HG02981 (cell line): ENCODE measurements at regions not wholly inside any gene's neighbourhood (a gene's known extent, or its start where the extent isn't known, plus 50 kb on each side); places are given as distances from the start of the nearest gene placed in this dataset.
"Not testable (repeated sequence)": the region's sequence is repeated elsewhere in the genome, so short reads cannot be mapped to it uniquely, and the experiment has no call there.

Experiments used
- ATAC-seq: cut with Tn5 transposase; IDR thresholded peaks from one replicate; pipeline ENCODE4 v1.9.1; 2021; ENCODE audit warnings: mild to moderate bottlenecking, moderate library complexity; ENCODE audit not compliant: unreplicated experiment

GRCh38 chr13:111491659-111492058 is 171.2 kb downstream of the TEX29 start:
- ATAC-seq: no peak

DNA sequence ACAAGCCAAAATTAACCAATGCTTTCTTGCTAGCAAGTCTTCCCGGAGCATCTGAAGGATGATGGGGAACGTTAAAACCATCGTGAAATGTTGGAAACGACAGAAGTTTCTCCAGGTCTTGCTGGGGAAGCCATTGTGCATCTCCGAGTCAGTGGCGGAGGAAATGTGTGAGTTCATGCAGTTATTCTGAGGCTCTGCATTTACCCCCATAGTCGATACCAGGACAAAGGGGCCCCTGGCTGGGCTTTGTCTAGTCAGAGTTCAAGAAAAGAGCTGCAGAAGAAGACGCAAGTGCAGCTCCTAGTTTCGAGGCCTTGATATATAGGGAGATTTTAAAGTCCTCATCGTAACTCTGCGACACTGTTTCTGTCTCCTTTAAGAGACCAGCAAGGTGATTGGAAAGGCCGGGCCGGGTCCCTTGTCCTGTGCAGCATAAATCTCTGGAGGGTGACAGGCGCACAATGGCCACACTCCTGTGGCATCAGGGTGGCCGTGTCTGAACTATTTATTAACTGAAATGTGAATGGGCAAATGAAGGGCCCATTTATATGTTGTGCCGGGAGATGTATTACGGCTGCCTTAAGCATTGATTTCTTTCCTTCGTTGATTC is 172.0 kb downstream of the TEX29 start:
- no peak for ATAC-seq

DNA sequence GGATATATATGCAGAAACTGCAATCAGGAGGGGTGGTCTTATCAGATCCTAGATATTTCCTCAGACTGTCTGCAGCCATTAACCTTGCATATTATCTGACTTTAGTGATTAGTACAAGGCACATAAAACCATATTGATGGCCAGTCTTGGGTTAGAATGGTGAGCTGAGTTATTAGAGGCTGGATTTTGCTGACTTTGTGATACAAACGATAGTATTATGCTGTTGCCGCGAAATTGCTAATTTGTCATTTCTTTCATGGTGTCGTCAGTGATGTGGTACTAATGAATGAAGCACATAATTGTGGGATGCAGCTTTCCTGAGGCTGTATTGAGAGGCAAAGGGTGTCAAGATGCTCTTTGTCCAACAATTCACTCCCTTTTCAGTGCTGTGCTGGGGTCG is 172.5 kb downstream of the TEX29 start:
- ATAC-seq: no peak

- ATAC-seq: no peak
Measured at GRCh38 chr13:111493468-111493867, 173.0 kb downstream of the TEX29 start.

- ATAC-seq: no peak
Measured at GRCh38 chr13:111494641-111495040, 174.2 kb downstream of the TEX29 start.

DNA sequence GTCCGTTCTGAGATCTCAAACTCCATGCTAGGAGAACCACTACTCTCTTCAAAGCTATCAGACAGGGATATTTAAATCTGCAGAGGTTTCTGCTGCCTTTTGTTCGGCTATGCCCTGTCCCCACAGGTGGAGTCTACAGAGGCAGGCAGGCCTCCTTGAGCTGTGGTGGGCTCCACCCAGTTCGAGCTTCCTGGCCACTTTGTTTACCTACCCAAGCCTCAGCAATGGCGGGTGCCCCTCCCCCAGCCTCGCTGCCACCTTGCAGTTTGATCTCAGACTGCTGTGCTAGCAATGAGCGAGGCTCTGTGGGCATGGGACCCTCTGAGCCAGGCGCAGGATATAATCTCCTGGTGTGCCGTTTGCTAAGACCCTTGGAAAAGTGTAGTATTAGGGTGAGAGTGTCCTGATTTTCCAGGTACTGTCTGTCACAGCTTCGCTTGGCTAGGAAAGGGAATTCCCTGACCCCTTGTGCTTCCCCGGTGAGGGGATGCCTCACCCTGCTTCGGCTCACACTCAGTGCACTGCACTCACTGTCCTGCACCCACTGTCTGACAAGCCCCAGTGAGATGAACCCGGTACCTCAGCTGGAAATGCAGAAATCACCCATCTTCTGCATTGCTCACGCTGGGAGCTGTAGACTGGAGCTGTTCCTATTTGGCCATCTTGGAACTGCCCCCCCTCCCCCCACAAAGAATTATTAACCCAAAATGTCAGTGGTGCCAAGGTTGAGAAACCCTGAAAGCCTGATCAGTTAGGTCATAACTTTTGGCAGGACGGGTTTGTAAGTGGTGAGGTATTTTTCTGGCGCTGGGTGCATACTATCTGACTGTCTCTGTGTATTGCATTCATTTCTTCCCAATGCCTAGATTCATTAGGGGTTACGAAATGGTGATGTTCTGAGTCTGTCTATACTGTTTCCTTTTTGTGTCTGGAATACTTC is 181.4 kb downstream of the TEX29 start:
- ATAC-seq: not testable (repeated sequence)

DNA sequence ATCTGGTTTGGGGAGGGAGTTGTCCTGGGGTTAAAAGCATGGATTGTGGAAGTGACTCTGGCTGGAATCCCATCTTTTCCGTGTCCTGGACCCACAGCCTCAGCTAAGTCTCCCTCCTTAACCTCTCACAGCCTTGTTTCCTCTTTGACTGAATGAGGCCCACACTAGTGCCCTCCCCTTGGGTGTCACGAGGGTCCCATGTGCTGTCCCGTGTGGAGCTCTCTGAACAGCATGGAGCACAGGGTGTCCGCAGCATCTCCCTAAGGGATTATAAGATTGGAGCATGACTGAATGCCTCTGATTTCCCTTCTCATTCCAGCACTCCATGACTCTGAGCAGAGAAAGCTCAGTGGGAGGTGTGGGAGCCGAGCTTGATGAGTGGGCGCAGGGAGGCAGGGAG is 182.5 kb downstream of the TEX29 start:
- no peak for ATAC-seq

- ATAC-seq: no peak
Measured at GRCh38 chr13:111503376-111503775, 182.9 kb downstream of the TEX29 start.

DNA sequence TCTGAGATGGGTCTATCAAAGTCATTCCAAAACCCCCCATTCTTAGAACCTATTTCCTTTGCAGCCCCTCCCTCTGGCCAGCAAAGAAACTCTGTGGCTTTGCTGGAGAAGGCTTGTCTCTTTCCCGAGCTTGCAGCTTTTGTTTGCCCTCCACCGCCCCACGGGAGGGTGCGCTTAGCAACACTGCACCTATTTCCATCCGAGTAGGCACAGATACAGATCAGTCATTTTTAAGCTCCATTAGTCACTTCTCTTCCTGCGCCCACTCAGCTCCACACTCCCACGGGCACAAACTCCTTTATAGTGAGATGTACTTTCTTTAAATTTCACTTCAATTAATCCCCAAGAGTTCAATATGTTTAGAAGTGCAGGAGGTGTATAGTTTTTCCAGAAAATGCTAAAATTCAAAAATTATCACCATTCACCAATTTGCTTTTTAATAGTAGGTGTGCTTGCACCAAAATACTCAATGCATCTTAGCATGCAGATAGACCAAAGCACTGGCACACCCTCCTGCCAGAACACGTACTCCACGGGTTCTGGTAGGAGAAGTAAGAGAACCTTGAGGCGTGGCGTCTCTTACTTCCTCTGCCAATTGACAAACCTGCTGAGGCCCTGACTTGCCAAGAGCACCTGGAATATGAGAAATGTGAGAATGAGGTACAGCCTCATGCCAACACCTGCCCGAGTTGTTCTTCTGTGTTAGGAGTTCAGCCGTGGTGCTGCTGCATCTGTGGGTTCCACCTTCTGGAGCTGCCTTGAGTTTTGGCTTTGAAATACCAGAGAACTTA is 183.7 kb downstream of the TEX29 start:
- ATAC-seq: no peak

GRCh38 chr13:111505175-111505777 is 184.8 kb downstream of the TEX29 start:
- no peak for ATAC-seq

DNA sequence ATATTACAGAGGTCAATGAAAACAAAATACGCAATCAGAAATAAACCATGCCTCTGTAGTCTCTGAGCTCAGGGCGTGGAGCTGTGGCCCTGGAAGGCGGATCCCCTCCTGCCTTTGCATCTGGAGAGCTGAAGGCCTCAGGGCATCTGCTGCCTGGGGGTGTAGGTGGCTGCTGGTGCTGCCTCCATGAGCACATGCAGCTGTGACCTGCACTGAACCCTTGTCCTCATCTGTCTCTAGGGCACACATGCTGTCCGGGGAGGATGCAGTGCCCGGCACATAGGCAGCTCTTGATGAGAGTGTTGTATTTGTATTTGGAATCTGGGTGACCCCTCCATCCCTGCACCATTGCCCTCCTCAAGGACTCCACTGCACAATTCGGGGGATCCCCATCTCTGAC is 185.7 kb downstream of the TEX29 start:
- ATAC-seq: no peak

GRCh38 chr13:111506621-111507020 is 186.2 kb downstream of the TEX29 start:
- ATAC-seq: no peak

- no peak for ATAC-seq
Measured at GRCh38 chr13:111508164-111508870, 187.9 kb downstream of the TEX29 start.

DNA sequence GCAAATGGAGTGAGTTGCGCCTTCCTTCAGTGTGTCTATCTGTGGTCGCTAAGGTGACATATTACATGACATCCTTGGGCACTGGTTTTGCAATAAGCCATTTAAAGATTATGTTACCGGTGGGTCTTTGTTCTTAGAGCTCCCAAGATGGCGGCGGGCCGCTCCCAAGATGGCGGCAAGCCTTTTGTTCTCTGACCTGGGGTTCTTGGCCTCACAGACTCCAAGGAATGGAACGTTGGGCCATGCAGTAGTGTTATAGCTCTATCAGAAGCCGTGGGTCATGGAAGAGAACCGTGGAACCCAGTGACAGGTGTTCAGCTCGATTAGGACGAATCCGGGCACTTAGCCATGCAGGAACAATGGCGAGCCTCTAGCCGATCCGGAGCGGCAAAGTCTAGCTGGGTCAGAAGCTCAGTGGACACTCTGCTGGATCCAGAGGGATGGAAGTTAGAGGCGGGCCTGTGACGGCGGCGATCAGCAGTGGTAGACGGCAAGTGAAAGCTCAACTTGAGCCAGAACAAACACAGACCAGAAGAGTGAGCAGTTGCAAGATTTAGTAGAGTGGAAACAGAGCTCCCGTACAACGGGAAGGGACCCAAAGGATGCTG is 188.6 kb downstream of the TEX29 start:
- no peak for ATAC-seq

DNA sequence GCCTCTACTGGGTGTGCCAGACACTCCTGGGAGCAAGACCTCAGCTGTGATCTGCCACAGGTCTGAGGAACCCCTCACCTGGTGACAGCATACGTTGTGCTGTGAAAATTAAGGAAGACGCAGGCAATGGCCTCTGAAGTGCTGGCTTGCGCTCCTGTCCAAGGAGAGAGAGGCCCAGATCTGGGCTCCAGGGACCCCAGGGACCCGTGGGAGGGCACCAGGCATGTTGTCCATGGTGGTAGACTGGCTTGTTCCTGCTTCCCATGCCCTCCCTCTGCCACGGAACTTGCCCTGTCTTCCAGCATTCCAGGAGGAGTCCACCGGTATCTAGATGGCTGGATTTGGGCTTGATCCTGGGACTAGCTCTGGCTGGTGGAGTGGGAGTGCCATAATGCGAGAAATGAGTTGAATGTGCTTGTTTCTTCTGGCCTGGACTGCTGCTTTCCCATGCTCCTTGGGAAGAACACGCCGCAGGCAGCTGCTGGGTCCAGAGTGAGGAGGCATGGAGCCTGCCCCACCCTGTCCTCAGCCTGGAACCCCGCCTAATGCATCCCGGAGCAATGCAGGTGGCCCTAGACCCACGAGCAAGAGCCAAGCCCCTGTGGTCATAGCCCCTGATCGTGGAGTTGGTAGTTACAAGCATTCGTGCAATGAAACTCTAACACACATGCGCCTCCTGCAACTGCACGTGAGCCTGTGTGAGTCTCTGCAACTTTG is 190.2 kb downstream of the TEX29 start:
- no peak for ATAC-seq

DNA sequence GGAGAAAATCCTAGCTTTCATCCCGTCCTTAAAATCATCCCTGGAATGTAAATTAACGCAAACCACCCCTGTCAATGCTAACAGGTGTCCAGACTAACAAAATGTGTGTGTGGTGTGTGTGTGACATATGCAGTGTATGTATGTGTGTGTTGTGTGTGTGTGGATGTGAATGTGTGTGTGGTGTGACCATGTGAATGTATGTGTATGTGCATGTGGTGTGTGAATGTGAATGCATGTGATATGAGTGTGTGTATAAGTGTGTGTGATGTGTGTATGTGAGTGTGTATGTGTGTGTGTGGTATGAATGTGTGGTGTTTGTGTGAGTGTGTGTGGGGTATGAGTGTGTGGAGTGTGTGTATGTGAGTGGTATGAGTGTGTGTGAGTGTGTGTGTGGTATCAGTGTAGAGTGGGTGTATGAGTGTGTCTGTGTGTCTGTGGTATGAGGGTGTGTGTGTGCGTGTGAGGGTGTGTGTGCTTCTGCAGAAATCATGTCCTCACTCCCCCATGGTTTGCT is 190.8 kb downstream of the TEX29 start:
- no peak for ATAC-seq

- no peak for ATAC-seq
Measured at GRCh38 chr13:111511805-111512504, 191.5 kb downstream of the TEX29 start.

GRCh38 chr13:111512707-111513106 is 192.3 kb downstream of the TEX29 start:
- no peak for ATAC-seq
